Epidermal melanocyte (primary cell): ENCODE measurements at regions not wholly inside any gene's neighbourhood (a gene's known extent, or its start where the extent isn't known, plus 50 kb on each side); places are given as distances from the start of the nearest gene placed in this dataset.

Source experiments
- DNase-seq: peaks from one replicate; pipeline ENCODE4 v3.0.0; 2011; ENCODE audit warnings: low spot score; ENCODE audit not compliant: insufficient read length

DNA sequence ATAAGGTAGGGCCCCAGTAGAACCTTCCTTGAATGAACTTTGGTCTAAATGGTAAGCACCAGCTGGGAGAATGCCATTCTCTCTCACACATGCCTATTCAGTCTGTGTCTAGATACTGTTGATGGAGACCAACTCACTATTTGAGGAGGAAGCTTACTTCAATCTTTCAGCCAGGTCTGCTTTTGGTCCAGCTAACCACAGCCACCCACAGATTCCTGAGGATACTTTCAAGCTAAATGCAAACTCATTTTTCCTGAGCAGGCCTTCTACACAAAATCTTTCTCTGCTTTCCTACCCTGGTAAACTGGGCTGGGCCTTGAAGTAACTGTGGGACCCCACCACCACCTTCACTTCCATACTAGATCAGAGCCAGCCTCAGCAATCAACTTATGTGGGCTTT is 76.9 kb upstream of the KLF3 start:
- no peak for DNase-seq

DNA sequence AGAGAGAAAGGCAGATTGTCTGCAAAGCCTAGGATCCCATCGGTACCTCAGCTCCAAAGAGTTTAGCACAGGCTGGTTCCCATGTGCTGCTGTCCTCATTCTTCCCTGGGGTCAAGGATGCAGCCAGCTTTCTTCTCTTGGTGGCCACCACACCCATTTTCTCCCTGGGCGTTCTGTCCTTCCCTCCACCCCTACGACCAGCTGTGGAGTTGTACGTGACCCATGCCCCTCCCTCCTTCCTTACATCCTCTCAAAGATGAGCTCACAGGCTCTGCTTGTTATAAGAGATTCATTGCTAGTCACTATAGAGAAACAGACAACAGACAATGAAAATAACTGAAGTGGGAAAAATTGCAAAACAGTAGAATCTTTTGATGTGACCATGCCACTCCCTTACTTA is 74.0 kb upstream of the KLF3 start:
- no peak for DNase-seq

DNA sequence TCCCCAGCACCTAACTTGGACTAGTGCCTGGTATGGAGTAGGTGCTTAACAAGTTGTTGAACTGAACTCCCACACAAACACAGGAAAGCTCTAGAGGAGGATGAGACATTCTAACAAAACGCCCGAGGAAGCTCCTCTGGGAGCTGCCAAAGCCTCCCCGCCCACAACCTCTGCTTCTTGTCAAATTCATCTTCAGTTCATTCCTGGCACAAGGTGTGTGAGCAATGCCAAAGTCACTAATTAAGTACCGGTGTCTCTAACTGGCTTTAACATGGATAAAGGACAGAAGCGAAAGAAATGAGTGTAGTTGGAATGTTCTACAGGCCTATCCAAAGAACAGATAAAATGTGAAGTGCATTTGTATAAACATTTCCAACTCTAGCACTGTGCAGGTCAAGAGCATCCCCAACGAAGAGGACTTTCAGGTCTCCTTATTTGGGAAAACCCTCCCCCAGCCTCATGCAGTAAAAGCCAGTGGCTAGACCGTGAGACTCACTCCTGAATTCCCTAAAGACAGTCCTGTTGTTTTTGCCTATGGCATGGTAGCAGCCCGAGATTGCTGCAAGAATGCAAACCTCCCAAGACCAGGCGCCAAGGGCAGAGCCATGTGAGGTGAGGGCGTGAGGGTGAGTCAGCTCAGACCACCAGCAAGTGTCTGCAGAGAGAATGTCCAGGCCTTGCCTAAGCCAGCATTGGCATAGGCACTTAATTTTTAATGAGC is 72.2 kb upstream of the KLF3 start:
- no peak for DNase-seq

DNA sequence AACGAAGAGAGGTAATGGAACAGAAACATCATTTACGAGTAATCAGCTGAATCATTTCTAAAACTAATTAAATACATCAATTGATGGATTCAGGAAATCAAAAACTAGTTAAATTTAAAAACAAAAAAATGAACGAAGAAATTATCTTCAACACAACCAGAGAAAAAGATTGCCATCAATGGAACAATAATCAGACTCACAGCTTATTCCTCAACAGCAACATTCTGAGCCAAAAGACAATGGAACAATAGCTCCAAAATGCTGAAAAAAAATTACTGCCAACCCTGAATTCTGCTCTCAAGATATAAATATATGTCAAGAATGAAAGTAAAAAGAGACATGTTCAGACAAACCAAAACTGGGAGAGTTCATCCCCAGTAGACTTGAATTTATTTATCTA is 65.5 kb upstream of the KLF3 start:
- no peak for DNase-seq

DNA sequence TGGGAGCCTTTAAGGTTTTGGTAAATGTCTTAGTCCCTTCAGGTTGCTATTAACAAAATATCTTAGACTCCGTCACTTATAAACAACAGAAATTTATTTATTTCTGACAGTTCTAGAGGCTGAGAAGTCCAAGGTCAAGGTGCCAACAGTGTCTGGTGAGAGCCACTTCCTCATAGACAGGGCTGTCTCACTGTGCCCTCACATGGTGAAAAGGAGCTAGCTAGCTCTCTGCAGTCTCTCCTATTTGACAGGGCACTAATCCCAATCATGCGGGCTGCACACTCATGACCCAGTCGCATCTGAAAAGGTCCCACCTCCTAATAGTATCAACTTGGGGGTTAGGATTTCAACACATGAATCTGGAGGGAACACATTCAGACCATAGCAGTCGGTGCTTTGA is 63.4 kb upstream of the KLF3 start:
- DNase-seq, result no peak

DNA sequence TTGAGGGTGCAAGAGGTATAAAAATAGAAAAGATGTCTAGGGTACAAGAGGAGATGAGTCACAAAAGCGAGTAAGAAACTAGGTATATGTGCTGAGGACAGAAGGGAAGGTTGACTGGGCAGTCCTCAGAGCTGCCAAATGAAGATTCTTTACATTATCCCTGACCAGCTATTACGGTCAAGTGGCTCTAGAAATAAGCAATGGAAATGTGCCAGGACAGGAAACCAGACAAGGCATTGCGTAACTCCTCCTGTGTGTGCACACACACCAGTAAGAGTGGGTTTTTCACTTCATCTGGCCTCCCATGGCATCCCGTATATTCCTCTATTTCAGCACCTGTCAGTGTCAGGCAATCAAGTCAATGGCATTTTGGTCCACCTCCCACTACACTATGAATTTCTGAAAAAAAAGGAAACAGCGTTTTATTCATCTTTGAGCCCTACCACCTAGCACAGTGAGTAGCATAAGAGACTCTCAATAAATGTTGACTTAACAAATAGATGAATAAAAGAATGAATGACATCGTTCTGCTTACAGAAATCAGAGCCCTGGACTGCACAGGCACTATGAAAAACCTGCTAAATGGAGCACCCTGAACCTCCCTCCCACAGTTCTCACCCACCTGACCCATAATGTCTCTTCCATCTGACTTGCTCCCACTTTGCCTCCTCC is 62.6 kb upstream of the KLF3 start:
- no peak for DNase-seq

DNA sequence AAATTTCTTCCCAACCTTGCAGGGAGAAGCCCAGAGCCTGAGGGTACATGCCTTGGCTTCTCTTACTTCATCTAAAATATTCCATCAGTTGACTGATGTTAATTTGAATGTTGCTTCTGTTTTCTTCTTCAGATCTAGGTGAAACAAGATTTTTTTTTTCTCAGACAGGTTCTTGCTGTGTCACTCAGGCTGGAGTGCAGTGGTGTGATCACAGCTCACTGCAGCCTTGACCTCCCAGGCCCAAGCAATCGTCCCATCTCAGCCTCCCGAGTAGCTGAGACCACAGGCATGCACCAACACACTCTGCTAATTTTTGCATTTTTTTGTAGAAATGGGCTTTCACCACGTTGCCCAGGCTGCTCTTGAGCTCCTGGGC is 62.1 kb upstream of the KLF3 start:
- DNase-seq, result no peak

DNA sequence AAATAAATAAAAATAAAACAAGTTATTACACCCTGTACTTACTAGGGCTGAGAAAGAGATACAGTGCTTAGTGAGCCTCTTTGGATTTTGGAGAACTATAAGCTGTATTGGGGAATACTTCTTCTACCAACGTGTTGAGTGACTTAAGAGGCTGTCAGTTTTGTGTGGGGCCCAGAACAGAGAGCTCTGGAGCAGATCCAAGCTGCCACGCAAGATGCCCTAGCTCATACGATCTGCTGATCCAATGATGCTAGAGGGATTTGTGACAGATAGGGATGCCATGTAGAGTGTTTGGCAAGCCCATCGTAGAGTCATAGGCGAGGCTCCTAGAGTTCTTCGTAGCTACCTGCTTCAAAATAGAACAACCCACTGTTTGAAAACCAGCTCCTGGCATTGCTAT is 60.3 kb upstream of the KLF3 start:
- DNase-seq, result no peak

DNA sequence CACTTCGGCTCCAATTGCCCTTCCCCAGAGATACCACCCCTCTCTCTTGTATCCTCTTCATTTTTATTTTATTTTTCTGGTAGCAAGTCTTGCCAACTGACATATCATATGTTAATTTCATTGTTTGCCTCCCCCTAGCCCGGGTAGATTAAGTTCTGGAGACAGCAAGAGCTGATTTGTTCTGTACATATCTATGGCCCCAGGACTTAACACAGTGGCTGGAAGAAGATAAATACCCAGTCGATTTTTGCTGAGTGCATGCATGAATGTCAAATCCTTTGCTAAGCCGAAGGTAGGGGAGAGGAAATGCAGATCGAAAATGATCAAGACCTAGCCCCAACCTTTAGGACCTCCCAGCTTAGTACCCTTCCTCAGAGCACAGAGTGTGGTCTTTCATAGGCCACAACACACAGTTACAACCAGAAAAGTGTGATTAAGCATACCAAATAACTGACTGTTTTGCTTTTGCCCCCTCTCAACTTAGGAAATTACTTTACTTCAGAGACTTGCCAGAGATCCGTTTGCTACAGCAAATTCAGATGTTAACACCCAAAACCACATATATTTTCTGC is 58.7 kb upstream of the KLF3 start:
- no peak for DNase-seq

DNA sequence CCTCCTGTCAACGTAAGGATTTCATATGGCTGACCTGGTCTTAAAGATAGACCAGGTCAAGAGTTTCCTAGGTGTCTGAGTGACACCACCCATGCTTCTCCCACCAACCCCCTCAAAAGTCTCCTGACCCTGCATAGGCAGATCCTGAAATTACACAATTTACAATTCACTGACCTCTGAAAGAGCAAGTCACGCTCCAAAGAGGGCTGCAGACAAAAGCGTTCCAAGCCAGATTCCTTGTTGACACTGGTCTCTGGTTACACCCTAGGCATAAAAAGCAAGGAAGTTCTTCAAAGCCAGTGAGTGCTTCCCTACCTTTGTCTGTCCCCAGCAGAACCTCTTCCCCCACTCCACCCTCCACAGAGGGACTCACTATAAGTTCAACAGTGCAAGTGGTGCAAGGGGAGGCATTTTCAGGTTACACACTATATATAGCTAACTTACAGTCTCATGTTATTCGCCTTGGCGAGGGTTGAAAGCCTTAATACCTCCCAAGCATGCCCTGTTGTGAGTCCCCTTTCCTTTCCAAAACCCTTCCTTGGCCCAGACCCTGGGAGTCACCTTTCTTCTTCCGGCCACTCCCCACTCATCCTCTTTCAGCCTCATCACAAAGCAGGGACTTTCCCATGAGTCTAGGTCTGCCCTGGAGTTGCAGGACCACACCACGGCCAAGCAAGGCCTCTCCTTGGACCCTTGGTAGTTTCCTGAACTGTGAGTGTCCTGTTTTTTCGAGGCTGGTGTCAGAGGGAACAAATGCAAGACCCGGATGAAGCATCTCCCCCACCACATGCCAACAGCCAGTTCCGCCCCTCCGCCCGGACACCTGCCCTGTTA is 58.0 kb upstream of the KLF3 start:
- DNase-seq, result no peak

DNA sequence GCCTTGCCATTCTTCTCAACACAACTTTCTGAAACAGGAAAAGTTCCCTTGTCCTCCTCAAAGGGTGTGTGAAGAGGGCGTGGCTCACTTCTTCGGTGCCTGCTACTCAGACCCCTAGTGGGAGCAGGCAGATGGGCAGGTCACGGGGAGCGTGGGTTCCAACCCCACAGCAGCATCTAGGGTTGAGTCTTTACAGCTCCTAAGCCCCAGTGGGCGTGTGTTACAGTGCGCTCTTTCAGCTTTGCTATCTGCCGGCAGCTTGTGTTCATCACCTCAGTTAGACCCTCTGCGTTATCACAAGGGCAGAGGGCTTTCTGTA is 57.5 kb upstream of the KLF3 start:
- no peak for DNase-seq

DNA sequence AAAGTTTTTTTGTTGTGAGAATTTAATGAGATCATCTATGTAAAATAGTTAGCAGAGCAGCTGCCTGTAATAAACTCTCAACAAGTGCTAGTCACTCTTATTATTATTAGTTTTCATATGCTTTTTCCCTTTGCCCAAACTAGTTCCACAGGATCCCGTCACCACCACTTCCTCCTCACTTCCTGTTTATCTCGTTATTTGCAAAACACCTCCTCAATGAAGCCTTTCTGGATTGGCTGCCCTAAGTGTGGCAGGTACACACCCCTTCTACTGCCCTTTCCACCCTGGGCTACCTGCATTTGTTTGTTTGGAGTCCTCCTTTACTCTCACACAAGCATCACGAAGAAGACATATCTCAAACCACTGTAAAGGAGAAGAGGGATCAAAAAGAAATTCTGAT is 54.4 kb upstream of the KLF3 start:
- DNase-seq, result no peak

DNA sequence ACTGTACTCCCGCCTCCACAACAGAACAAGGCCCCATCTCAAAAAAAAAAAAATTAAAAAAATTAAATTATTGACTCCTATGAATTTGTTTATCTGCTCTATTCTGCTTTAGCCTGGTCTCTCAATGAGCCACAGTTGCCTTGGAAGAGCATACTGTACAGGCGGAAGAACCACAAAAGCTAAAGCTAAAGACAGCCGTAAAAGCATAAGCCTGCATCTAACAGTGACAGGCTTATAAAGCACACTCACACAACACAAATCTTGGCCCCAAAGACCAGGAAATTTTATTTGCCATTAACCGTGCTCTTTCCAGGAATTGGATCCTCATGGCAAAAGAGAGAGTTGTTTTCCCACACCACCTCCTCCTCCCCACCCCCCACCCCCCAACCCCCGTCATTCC is 53.5 kb upstream of the KLF3 start:
- DNase-seq, result no peak

DNA sequence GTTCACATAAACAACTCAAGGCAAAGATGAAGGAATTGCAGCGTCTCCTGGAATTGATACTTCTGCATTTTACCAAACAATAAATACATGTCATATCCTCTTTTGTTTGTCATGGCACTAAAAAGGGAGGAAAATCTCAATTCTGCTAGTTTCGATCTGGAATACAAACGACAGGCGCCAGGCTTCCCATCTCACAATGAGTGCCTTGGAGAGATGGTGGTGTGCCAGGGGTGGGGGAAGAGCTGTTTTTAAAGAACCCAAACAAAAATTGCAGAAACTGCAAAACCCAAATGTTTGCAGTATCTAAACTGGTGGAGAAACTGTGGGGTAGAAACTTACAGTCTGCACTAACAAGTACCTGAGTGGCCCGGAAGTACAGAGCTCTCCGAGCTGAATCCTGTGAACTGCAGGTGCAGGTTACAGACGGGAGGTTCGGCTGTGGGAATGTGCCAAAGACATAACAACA is 53.0 kb upstream of the KLF3 start:
- no peak for DNase-seq

DNA sequence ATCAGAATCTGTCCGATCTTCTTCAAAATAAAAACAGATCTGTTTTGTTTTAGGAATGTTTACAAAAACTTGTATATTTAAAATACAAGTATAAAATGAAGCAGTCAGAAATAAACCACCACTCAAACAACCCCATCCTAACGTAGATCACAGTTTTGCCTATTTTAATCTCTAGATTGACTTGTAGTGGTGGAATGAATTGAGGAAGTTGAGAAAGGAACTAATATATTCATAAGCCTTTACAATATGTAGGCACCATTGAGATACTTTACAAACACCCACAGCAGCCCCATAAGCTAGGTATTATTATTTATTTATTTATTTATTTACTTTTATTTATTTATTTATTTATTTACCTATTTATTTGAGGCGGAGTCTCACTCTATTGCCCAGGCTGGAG is 52.3 kb upstream of the KLF3 start:
- DNase-seq, result no peak

DNA sequence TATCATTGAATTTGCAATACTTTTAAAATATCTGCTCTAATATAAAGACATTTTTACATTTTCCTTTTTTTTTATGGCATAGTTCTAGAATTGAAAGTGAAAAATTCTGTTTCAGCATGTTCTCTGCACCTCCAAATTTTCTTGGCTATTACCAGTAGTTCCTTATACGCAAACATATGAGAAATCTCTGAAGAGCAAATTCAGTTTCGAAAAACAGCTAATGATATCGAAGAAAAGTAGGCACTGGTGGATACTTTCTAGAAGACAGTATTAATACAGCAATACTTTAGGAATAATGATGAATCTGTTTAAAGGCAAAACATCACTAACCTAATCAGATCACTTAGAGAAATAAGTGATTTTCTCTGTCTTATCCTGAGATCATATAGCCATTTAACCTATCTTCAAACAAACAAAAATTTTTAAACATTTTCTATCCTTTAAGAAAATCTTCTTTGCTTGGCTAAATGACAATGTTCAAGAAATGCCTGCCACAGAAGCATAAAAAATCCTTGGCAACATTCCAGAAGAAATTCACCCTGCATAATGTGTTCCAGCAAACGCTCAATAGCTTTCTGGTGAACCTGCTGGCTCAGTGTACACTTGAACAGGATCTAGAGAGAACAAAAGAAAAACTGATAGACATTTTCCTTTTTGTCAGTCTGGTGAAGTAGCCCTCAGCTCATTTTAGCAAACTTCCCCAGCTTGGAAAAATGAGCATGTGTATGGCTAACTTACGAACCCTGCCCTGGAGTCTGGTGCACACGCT is 51.2 kb upstream of the KLF3 start:
- no peak for DNase-seq
